A549 (cell line): ENCODE measurements at regions not wholly inside any gene's neighbourhood (a gene's known extent, or its start where the extent isn't known, plus 50 kb on each side); places are given as distances from the start of the nearest gene placed in this dataset.

Experiments used
- ATAC-seq, 2 experiments: fragments of 200-7000 bp in 1 of 2; fragments of >200 bp in 1 of 2; cut with Nextera tagmentation in 1 of 2; cut with Tn5 transposase in 1 of 2; 3 replicates each; pipeline versions ENCODE4 v1.8.0 to v1.9.1; 2018 to 2020; ENCODE audit warnings: mild to moderate bottlenecking in 1 of 2, moderate library complexity in 1 of 2
- CTCF ChIA-PET: fragments of 300-600 bp; sonication (Branson Sonifier 250); formaldehyde crosslinking; extraction: SDS; loops from one replicate; lab custom pipeline; 2021; ENCODE audit warnings: antibody characterized with exemption, inconsistent platforms; lab: Yijun Ruan, JAX
- POLR2A ChIA-PET: fragments of 350-600 bp; formaldehyde crosslinking; extraction: SDS; loops from one replicate; lab custom pipeline; 2021; ENCODE audit warnings: antibody characterized with exemption, inconsistent platforms; lab: Yijun Ruan, JAX
- DNase-seq, 2 experiments: peaks; one replicate each; pipeline versions ENCODE4 v3.0.0 to v3.0.0-alpha.2; 2011 to 2016; ENCODE audit warnings: low read depth in 1 of 2, low spot score in 1 of 2
- FAIRE-seq: peaks from 2 replicates; lab custom pipeline; 2011; peaks lifted over from hg19 to GRCh38; lab: Jason Lieb, UNC
- H3K27ac ChIP-seq, 2 experiments: fragments of >200 bp; sonication (Bioruptor Twin); formaldehyde crosslinking; 3 replicates each; pipeline ENCODE4 v1.5.1; 2016 to 2017
- H3K4me1 ChIP-seq: fragments of >200 bp; sonication (Bioruptor Twin); formaldehyde crosslinking; 3 replicates; pipeline ENCODE4 v1.6.1; 2016
- H3K4me2 ChIP-seq: fragments of >200 bp; sonication (Bioruptor Twin); formaldehyde crosslinking; 3 replicates; pipeline ENCODE4 v1.6.1; 2016
- H3K4me3 ChIP-seq: fragments of >200 bp; sonication (Bioruptor Twin); formaldehyde crosslinking; 3 replicates; pipeline ENCODE4 v1.5.1; 2016
- H3K9me3 ChIP-seq: fragments of >200 bp; sonication (Bioruptor Twin); formaldehyde crosslinking; 3 replicates; pipeline ENCODE4 v1.6.1; 2016
- BHLHE40 ChIP-seq: IDR thresholded peaks from 2 replicates; pipeline ENCODE4 v1.6.1; 2012; ENCODE audit warnings: low read depth, low read length, inconsistent platforms
- CBX2 ChIP-seq: fragments of 200-600 bp; sonication (generic); IDR thresholded peaks from 2 replicates; pipeline ENCODE4 v1.6.1; 2016; ENCODE audit warnings: low read depth, mild to moderate bottlenecking, borderline replicate concordance
- CEBPB ChIP-seq, 2 experiments: fragments of >200 bp in 1 of 2; sonication (Bioruptor Twin) in 1 of 2; formaldehyde crosslinking in 1 of 2; IDR thresholded peaks; 2 replicates each; pipeline ENCODE4 v1.6.1; 2012 to 2016
- ESRRA ChIP-seq: fragments of 150-350 bp; IDR thresholded peaks from 2 replicates; pipeline ENCODE4 v1.6.1; 2014; ENCODE audit warnings: mild to moderate bottlenecking, low read length, borderline replicate concordance
- FOSL2 ChIP-seq, 2 experiments: fragments of 450-650 bp in 1 of 2; fragments of >200 bp in 1 of 2; sonication (Bioruptor Twin) in 1 of 2; formaldehyde crosslinking; IDR thresholded peaks; 2 replicates each; pipeline versions ENCODE4 v1.5.0 to v1.6.1; 2016 to 2020; ENCODE audit warnings: mild to moderate bottlenecking in 1 of 2, moderate library complexity in 1 of 2
- FOXS1 ChIP-seq: fragments of 250-450 bp; sonication (Bioruptor Pico); IDR thresholded peaks from 2 replicates; pipeline ENCODE4 v1.5.0; 2020; ENCODE audit warnings: mild to moderate bottlenecking, moderate library complexity
- HOXB13 ChIP-seq: fragments of 250-450 bp; sonication (Bioruptor Pico); IDR thresholded peaks from 2 replicates; pipeline ENCODE4 v1.5.0; 2020; ENCODE audit warnings: low read depth, mild to moderate bottlenecking, moderate library complexity
- HOXB5 ChIP-seq: fragments of 250-450 bp; sonication (Bioruptor Pico); IDR thresholded peaks from 2 replicates; pipeline ENCODE4 v1.5.0; 2020; ENCODE audit warnings: mild to moderate bottlenecking, moderate library complexity
- NPAS2 ChIP-seq: fragments of 250-450 bp; sonication (Bioruptor Pico); IDR thresholded peaks from 2 replicates; pipeline ENCODE4 v1.8.0; 2022; ENCODE audit warnings: mild to moderate bottlenecking, moderate library complexity, borderline replicate concordance
- NR3C1 ChIP-seq: fragments of >200 bp; sonication (Bioruptor Twin); formaldehyde crosslinking; IDR thresholded peaks from 3 replicates; pipeline ENCODE4 v1.6.1; 2017
- POLR2A ChIP-seq: IDR thresholded peaks from 2 replicates; pipeline ENCODE4 v1.6.1; 2012; ENCODE audit warnings: mild to moderate bottlenecking, low read length
- RAD21 ChIP-seq, 2 experiments: fragments of >200 bp in 1 of 2; sonication (Bioruptor Twin) in 1 of 2; formaldehyde crosslinking in 1 of 2; IDR thresholded peaks in 1 of 2; conservative IDR thresholded peaks in 1 of 2; 2 replicates in 1 of 2; 3 replicates in 1 of 2; pipeline ENCODE4 v1.6.1; 2012 to 2018; ENCODE audit warnings: inconsistent platforms in 1 of 2
- RARB ChIP-seq: fragments of 250-450 bp; sonication (Bioruptor Pico); IDR thresholded peaks from 2 replicates; pipeline ENCODE4 v1.8.0; 2021; ENCODE audit warnings: mild to moderate bottlenecking, moderate library complexity
- SMC3 ChIP-seq: fragments of >200 bp; sonication (Bioruptor Twin); formaldehyde crosslinking; IDR thresholded peaks from 3 replicates; pipeline ENCODE4 v1.6.1; 2018; ENCODE audit warnings: inconsistent platforms
- TP53 ChIP-seq: fragments of 250-450 bp; sonication (Bioruptor Pico); IDR thresholded peaks from 2 replicates; pipeline ENCODE4 v1.5.0; 2021; ENCODE audit warnings: mild to moderate bottlenecking, moderate library complexity
- ZC3H11A ChIP-seq: fragments of 450-650 bp; IDR thresholded peaks from 2 replicates; pipeline ENCODE4 v1.6.1; 2014; ENCODE audit warnings: antibody characterized with exemption, mild to moderate bottlenecking
- ZFP36 ChIP-seq: fragments of 450-650 bp; IDR thresholded peaks from 2 replicates; pipeline ENCODE4 v1.6.1; 2014; ENCODE audit warnings: borderline replicate concordance; ENCODE audit not compliant: partially characterized antibody
- WGBS: methylation state at CpG from one replicate; pipeline ENCODE4 v1.1.6; 2017; ENCODE audit errors: missing lambda C conversion rate; 5-methylcytosine and 5-hydroxymethylcytosine counted together
- TF ChIP-seq, protein P1 (sequence below): fragments of 250-450 bp; sonication (Bioruptor Pico); IDR thresholded peaks from 2 replicates; pipeline ENCODE4 v1.5.0; 2020; ENCODE audit warnings: low read depth, mild to moderate bottlenecking, moderate library complexity
- TF ChIP-seq, protein P2 (sequence below): fragments of 200-600 bp; sonication (generic); IDR thresholded peaks from 2 replicates; pipeline ENCODE4 v1.6.1; 2016; ENCODE audit warnings: antibody characterized with exemption, mild to moderate bottlenecking, moderate library complexity

DNA sequence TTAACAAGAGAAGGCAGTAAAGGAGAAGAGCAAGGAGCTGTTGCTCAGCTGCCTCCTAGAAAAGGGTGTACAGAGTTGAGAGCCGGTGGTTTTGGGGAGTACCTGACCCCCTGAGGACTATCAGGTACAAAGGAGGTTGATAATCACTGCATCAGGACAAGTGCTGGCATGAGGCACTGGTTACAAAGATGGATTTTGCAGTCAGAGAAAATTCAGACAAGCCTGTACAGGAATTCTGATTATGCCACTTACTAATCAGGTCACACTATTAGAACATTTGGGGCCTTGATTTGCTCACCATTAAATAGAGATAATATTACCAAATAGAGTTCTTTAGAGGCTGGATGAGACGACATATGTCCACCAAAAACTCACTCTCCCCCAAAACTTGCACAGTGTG lies 450.9 kb upstream of the TMPO start:
- no peak overlapping the region for H3K4me2 ChIP-seq
- ChIA-PET CTCF (no interaction called here), POLR2A (no interaction called here)
- DNase-seq (no peak), ATAC-seq (no peak), FAIRE-seq (no peak)
- H3K9me3 ChIP-seq, result no peaks in the 10 kb centered on the region
- H3K27ac ChIP-seq, result no peak overlapping the region
- no peak overlapping the region for H3K4me3 ChIP-seq
- TF ChIP-seq SMC3 (no peak), RARB (no peak), FOXS1 (CRISPR knock-in tag) (no peak), FOSL2 (IDR thresholded peaks at IDR 0.05) (no peak), FOSL2 (CRISPR knock-in tag; IDR thresholded peaks at IDR 0.05) (no peak)
- TF ChIP-seq, protein P1, sequence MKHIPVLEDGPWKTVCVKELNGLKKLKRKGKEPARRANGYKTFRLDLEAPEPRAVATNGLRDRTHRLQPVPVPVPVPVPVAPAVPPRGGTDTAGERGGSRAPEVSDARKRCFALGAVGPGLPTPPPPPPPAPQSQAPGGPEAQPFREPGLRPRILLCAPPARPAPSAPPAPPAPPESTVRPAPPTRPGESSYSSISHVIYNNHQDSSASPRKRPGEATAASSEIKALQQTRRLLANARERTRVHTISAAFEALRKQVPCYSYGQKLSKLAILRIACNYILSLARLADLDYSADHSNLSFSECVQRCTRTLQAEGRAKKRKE (CRISPR knock-in tag), result no peak
- whole genome bisulfite sequencing, result 0% methylated on average over 2 of the region's 2 CpGs
- H3K4me1 ChIP-seq, result no peaks in the 10 kb centered on the region

DNA sequence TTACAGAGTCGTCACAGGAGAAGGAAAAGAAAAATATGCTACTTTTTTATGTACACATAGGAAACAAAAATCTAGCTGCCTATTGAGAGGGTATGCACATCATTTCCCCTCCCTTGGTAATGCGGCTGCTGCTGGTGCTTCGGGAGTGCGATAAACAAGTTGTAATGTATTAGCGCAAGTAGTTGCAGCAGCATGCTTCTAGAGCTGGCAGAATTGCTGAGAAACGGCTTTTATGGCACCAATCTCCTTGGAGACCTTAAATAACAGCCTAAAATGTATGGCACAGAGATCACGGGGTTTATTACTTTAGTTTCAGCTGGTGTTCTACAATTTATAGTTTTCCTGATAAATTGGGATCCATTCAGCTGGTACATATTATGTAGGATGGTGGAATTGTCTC lies 447.6 kb upstream of the TMPO start:
- TF ChIP-seq ZC3H11A (no peak), NR3C1 (no peak), NPAS2 (CRISPR knock-in tag) (no peak), SMC3 (no peak), ESRRA (no peak), CEBPB (IDR thresholded peaks at IDR 0.05) (no peak), HOXB5 (CRISPR knock-in tag) (no peak), BHLHE40 (no peak), POLR2A (no peak)
- ChIA-PET POLR2A (no interaction called here), CTCF (interaction anchor here (1.5 kb wide), 1 partner anchor 10 kb away, joined by 3 read pairs; no protein-coding TSS in a partner anchor)
- no peak overlapping the region for H3K4me2 ChIP-seq
- no peak overlapping the region for H3K27ac ChIP-seq
- no peaks in the 10 kb centered on the region for H3K4me1 ChIP-seq
- DNase-seq (no peak), ATAC-seq (no peak), FAIRE-seq (no peak)
- no peak overlapping the region for H3K4me3 ChIP-seq
- no peaks in the 10 kb centered on the region for H3K9me3 ChIP-seq
- 27% methylated on average over 7 of the region's 7 CpGs for WGBS

DNA sequence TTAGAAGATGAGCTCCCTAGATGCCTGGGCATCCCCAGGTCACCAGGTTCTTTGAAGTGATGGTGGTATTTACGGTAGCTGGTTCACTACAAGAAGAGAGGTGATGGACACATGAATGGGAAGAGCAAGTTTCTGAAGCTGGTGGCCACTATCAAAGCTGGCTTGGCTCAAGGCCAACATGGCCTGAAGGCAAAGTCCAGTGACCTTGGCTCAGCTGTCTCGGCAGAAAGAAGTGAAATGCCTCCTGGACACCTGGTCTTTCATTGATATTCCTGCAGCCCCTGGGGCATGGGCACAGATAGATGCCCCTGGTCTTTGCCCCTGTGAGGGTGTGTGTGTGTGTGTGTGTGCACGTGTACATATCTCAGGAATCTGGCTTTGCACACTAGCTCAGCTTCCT lies 441.8 kb upstream of the TMPO start:
- no peak for FAIRE-seq
- Histone ChIP-seq H3K27ac (no peak overlapping the region), H3K4me3 (no peak overlapping the region), H3K4me1 (no peaks in the 10 kb centered on the region), H3K9me3 (no peaks in the 10 kb centered on the region), H3K4me2 (no peak overlapping the region)
- WGBS, result 14% methylated on average over 3 of the region's 3 CpGs
- TF ChIP-seq ZFP36 (no peak), RAD21 (conservative IDR thresholded peaks at IDR 0.05 in 1 of 2, IDR thresholded peaks at IDR 0.05 in 1 of 2) (no peak), POLR2A (no peak), CBX2 (no peak), HOXB13 (no peak), CEBPB (IDR thresholded peaks at IDR 0.05) (no peak), TP53 (no peak)
- TF ChIP-seq, protein P2, sequence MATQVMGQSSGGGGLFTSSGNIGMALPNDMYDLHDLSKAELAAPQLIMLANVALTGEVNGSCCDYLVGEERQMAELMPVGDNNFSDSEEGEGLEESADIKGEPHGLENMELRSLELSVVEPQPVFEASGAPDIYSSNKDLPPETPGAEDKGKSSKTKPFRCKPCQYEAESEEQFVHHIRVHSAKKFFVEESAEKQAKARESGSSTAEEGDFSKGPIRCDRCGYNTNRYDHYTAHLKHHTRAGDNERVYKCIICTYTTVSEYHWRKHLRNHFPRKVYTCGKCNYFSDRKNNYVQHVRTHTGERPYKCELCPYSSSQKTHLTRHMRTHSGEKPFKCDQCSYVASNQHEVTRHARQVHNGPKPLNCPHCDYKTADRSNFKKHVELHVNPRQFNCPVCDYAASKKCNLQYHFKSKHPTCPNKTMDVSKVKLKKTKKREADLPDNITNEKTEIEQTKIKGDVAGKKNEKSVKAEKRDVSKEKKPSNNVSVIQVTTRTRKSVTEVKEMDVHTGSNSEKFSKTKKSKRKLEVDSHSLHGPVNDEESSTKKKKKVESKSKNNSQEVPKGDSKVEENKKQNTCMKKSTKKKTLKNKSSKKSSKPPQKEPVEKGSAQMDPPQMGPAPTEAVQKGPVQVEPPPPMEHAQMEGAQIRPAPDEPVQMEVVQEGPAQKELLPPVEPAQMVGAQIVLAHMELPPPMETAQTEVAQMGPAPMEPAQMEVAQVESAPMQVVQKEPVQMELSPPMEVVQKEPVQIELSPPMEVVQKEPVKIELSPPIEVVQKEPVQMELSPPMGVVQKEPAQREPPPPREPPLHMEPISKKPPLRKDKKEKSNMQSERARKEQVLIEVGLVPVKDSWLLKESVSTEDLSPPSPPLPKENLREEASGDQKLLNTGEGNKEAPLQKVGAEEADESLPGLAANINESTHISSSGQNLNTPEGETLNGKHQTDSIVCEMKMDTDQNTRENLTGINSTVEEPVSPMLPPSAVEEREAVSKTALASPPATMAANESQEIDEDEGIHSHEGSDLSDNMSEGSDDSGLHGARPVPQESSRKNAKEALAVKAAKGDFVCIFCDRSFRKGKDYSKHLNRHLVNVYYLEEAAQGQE, result no peak
- TF ChIP-seq, protein P1 (CRISPR knock-in tag), result no peak
- TF ChIP-seq, all 56 proteins: peak for 0
- DNase-seq, result no peak
- POLR2A ChIA-PET, result no interaction called here
- no peak for ATAC-seq
- CTCF ChIA-PET, result no interaction called here
